ENCODE measurements at regions not wholly inside any gene's neighbourhood (a gene's known extent, or its start where the extent isn't known, plus 50 kb on each side); places are given as distances from the start of the nearest gene placed in this dataset.

DNA sequence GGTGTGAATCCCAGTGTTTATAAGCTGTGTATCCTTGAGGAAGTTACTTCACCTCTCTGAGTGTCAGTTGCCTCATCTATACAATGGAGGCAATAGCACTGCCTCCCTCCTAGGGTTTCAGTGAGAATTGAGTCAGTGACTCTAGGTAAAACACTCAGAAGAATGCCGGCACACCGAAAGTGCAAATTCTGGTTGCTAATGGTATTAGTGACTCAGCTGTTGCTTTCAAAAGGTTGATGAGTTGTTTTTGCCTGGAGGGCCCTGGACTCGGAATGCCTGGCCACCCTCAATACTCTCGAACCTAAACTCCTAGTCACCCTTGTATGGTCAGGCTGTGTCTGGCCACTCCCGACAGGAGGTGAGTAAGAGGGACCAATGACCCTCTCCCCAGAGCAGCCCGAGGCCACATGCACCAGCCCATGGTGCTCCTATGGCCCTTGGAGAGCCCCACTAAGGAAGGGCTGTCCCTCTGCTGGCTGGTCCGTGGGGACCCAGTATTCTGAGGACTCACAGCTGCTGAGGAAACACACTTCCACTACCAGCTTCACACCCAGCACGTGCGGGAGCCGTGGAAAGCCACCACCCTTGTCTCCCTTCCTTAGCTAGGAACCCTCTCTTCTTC lies 60.2 kb downstream of the CALML3 start:
- no peak for TF ChIP-seq EZH2phosphoT487 (IDR thresholded peaks at IDR 0.05; ENCODE audit: low read depth, severe bottlenecking, unreplicated experiment)
- no peak for TF ChIP-seq CTCF (IDR thresholded peaks at IDR 0.05; ENCODE audit: poor library complexity)
- TF ChIP-seq EZH2 (IDR thresholded peaks at IDR 0.05; ENCODE audit: borderline replicate concordance) = no peak
